C4-2B (cell line): ENCODE measurements at regions not wholly inside any gene's neighbourhood (a gene's known extent, or its start where the extent isn't known, plus 50 kb on each side); places are given as distances from the start of the nearest gene placed in this dataset.

Experiments used
- H3K27ac ChIP-seq: fragments of 450-650 bp; 2 replicates; pipeline ENCODE4 v1.5.1; 2017
- CTCF ChIP-seq: fragments of 450-650 bp; conservative IDR thresholded peaks from 2 replicates; pipeline ENCODE4 v1.5.1; 2017; ENCODE audit warnings: mild to moderate bottlenecking
- ZFX ChIP-seq: fragments of 450-650 bp; IDR thresholded peaks from 2 replicates; pipeline ENCODE4 v1.6.1; 2017

GRCh38 chr11:115103921-115104320 is 400.3 kb downstream of the CADM1 start:
- no peak overlapping the region for H3K27ac ChIP-seq
- TF ChIP-seq CTCF (peak; percentile 32), ZFX (no peak)

- H3K27ac ChIP-seq: no peak overlapping the region
- TF ChIP-seq ZFX: no peak
- no peak for TF ChIP-seq CTCF
Observed at GRCh38 chr11:115104851-115105453, 399.3 kb downstream of the CADM1 start.

- TF ChIP-seq ZFX: no peak
- no peak for TF ChIP-seq CTCF
- no peak overlapping the region for H3K27ac ChIP-seq
Observed at GRCh38 chr11:115111066-115111465, 393.1 kb downstream of the CADM1 start.

GRCh38 chr11:115112754-115113153 is 391.5 kb downstream of the CADM1 start:
- H3K27ac ChIP-seq: no peak overlapping the region
- TF ChIP-seq ZFX (no peak), CTCF (no peak)

GRCh38 chr11:115117956-115118493 is 386.2 kb downstream of the CADM1 start:
- TF ChIP-seq ZFX: no peak
- TF ChIP-seq CTCF: no peak

GRCh38 chr11:115119146-115119545 is 385.1 kb downstream of the CADM1 start:
- TF ChIP-seq CTCF (no peak), ZFX (no peak)
- no peak overlapping the region for H3K27ac ChIP-seq

More at GRCh38 chr11:115117956-115118493, 386.2 kb downstream of the CADM1 start:
- H3K27ac ChIP-seq: no peak overlapping the region
